Gastrocnemius medialis (tissue), 4 donors: ENCODE measurements at regions not wholly inside any gene's neighbourhood (a gene's known extent, or its start where the extent isn't known, plus 50 kb on each side); places are given as distances from the start of the nearest gene placed in this dataset.

Experiments
- CTCF ChIP-seq, 5 experiments: fragments of 450-650 bp in 3 of 5; fragments of 200-600 bp in 2 of 5; sonication (generic) in 2 of 5; IDR thresholded peaks in 4 of 5; conservative IDR thresholded peaks in 1 of 5; 1 replicate in 4 of 5; 2 replicates in 1 of 5; pipeline ENCODE4 v1.5.1; 2016 to 2019; ENCODE audit warnings: antibody characterized with exemption in 5 of 5, mild to moderate bottlenecking in 3 of 5, moderate library complexity in 3 of 5
- POLR2A ChIP-seq, 2 donors: fragments of 450-650 bp; IDR thresholded peaks; one replicate each; pipeline ENCODE4 v1.6.1; 2017; ENCODE audit warnings: antibody characterized with exemption in 2 of 2, mild to moderate bottlenecking in 2 of 2, moderate library complexity in 2 of 2

GRCh38 chr12:111270239-111270638 lies 98.7 kb downstream of the PHETA1 start:
- TF ChIP-seq CTCF (IDR thresholded peaks at IDR 0.05 in 4 of 5, conservative IDR thresholded peaks at IDR 0.05 in 1 of 5), result no peak
- no peak for TF ChIP-seq POLR2A (IDR thresholded peaks at IDR 0.05)
